ENCODE measurements at regions not wholly inside any gene's neighbourhood (a gene's known extent, or its start where the extent isn't known, plus 50 kb on each side); places are given as distances from the start of the nearest gene placed in this dataset.

GRCh38 chr3:127399154-127399553 lies 111.3 kb upstream of the PRR20G start:
- no peak for TF ChIP-seq CTCF (IDR thresholded peaks at IDR 0.05)
- TF ChIP-seq POLR2A (IDR thresholded peaks at IDR 0.05), result no peak
